ENCODE measurements at regions not wholly inside any gene's neighbourhood (a gene's known extent, or its start where the extent isn't known, plus 50 kb on each side); places are given as distances from the start of the nearest gene placed in this dataset.
A peak's percentile ranks its signal among the peaks of the same experiment; 100 is the strongest.
"Not testable (repeated sequence)": the region's sequence is repeated elsewhere in the genome, so short reads cannot be mapped to it uniquely, and the experiment has no call there.

DNA sequence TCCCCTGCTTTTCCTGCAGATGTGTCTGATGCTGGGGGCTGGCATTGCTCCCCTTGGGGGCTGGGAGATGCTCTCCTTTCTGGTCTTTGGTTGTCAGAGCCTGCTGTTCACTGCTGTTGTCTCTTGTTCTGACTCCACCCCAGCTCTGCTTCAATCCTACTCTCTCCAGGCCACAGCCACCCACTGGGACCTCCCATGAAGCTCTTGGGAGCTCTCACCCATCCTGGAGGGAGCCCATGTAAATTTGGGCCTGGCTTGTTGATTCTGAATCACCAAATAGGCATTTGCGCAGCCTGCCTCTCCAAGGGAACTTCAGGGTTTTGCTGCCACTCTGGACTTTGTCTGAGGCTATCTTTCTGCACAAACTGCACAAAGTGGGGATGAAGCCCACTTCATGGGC is 232.9 kb upstream of the PLGLB1 start:
- DNase-seq (ENCODE audit: extremely low spot score in 2 of 2); H3K4me3 ChIP-seq; H3K27ac ChIP-seq; H3K36me3 ChIP-seq; intact Hi-C loops (cut with DNase I); H3K4me1 ChIP-seq; H3K27me3 ChIP-seq; H3K9me3 ChIP-seq: not testable (repeated sequence)

DNA sequence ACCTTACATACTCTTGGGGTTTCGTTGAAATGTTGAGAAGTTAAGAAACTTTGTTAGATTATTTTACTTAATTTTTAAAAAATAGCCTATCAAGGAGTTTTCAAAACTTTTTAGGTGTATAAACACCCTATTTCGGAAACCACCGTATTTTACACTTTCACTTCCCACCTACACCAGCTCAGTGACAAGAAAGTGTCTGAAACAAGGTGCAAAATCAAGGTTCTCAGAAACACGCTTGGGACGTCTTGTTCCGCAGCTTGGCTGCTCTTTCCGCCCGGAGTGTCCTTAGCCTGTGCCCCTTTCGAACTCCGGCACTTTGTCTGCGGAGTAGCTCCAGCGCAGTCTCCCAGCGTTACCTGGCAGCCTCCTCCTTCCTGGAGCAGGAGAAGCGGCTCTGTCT is 233.8 kb upstream of the PLGLB1 start:
- H3K27ac ChIP-seq; H3K9me3 ChIP-seq; H3K36me3 ChIP-seq; H3K4me3 ChIP-seq; H3K4me1 ChIP-seq; intact Hi-C loops (cut with DNase I); DNase-seq (ENCODE audit: extremely low spot score in 2 of 2); H3K27me3 ChIP-seq: not testable (repeated sequence)

DNA sequence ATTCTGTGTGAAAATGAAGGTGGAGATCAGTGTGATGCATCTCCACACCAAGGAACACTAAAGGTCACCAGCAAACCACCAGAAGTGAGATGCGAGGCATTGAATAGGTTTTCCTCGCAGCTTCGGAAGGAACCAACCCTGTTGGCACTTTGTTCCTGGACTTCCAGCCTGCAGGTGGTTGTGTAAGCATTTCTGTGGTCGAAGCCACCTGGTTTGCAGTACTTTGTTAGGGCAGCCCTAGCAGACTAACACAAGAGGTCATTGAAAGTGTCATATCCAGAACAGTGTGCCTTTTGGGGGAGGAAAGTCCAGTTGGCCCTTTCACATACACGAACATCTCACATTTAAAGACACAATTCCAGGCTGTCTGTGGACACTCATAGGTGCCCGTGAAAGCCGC is 237.2 kb upstream of the PLGLB1 start:
- H3K36me3 ChIP-seq; H3K9me3 ChIP-seq; H3K4me1 ChIP-seq; intact Hi-C loops (cut with DNase I); H3K27me3 ChIP-seq; DNase-seq (ENCODE audit: extremely low spot score in 2 of 2); H3K27ac ChIP-seq; H3K4me3 ChIP-seq: not testable (repeated sequence)

DNA sequence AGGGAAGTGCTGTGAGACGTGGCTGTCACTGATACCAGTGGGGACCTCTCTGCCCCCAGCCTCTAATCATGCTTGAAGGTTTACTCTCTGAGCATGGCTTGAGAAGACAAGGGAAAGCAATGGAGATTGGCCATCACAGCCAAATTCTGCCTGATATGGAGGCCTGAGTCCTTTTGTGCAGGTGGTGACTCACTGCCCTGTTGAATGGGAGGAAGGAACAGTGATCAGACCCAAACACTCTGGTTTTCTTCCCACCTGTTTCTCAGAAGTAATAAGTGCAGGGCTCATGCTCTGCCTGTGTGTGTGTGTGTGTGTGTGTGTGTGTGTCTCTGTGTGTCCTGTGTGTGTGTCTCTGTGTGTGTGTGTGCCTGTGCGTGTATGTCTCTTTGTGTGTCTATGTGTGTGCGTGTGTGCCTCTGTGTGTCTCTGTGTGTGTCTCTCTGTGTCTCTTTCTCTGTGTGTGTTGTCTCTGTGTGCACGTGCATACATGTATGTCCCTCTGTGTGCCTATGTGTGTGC is 240.6 kb upstream of the PLGLB1 start:
- H3K27ac ChIP-seq; H3K27me3 ChIP-seq; H3K4me3 ChIP-seq; DNase-seq (ENCODE audit: extremely low spot score in 2 of 2); intact Hi-C loops (cut with DNase I); H3K4me1 ChIP-seq; H3K9me3 ChIP-seq; H3K36me3 ChIP-seq: not testable (repeated sequence)

DNA sequence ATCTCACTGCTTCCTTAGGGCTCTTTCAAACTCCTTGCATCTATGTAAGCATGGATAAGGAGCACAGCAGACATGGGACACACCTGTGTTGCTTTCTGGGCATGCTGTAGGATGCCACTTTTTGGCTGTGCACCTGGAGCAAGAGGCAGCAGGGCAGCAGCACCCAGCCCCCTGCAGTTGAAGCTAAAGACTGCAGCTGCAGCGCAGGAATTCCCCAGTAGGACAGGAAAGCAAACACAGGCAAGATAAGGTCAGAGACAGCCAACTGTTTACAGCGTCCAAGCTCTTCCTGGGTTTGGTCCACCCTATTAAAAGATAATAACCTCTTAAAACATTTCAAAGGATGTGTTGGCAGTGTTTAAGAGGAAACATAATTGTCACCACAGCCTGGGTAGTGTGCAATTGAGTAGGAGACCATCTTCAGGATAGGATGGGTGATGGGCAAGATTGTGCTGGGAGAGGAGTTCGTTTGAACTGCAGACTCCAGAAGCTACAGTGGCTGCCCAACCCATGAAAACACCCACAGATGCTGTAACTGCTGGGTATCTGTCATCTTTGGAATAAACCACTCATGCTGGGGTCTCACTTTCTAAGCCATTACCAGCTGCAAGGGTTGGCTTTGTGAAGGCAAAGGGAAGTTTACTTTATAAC is 242.3 kb upstream of the PLGLB1 start:
- H3K4me3 ChIP-seq; H3K9me3 ChIP-seq; H3K27ac ChIP-seq; DNase-seq (ENCODE audit: extremely low spot score in 2 of 2); H3K4me1 ChIP-seq; H3K27me3 ChIP-seq; H3K36me3 ChIP-seq; intact Hi-C loops (cut with DNase I): not testable (repeated sequence)

DNA sequence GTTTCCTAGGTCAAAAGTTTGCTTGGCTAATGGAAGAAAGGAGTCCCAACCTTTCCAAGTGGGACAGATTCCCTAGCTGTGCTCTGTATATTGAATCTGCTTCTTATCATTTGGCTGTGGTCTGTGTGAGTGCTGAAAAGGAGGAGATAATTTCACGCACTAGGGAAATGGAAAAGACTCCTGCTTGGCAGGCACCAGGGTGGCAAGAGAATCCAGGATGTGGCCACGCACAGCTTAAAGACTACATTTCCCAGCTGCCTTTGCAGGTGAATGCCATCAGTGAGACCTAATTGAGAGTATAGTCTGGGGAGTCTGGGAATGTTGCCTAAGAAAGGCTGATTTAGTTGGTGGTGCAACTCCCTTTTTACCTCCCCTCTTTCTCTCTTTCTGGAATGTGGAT is 253.5 kb upstream of the PLGLB1 start:
- H3K4me3 ChIP-seq; H3K27me3 ChIP-seq; intact Hi-C loops (cut with DNase I); DNase-seq (ENCODE audit: extremely low spot score in 2 of 2); H3K4me1 ChIP-seq; H3K9me3 ChIP-seq; H3K27ac ChIP-seq; H3K36me3 ChIP-seq: not testable (repeated sequence)

DNA sequence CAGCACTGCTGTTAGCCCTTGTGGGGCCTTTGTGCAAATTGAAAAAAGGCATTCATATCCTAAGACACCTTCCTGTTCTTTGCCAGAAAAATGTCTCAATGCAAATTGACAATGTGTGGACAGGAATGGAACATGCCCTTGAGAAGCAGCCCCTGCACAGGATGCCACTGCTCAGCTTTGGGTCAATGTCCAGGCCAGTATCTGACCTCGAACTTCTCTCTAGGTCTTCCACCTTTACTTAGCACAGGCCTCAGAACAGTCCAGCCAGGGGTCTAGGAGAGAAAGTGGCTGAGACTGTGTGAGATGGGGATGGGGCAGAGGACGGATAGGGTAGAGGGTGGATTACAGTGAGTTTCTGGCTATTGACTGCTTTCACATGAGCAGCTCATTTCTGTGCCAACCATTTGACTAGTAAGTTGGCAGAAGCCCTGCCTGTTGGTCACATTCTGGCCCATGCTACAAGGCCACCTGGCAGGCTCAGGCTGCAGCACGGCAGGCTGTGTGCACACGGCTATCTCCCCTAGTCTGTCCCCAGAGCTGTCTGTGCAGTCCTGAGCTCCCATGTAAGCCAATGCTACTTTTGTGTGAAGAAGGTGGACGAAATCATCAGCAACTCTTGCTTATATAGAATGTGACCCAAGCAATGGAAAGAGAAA is 254.5 kb upstream of the PLGLB1 start:
- H3K36me3 ChIP-seq; H3K9me3 ChIP-seq; H3K4me1 ChIP-seq; H3K4me3 ChIP-seq; intact Hi-C loops (cut with DNase I); H3K27ac ChIP-seq; H3K27me3 ChIP-seq: not testable (repeated sequence)
- DNase-seq (ENCODE audit: extremely low spot score in 2 of 2) = peak in 1 of 2 donors; percentile 67

DNA sequence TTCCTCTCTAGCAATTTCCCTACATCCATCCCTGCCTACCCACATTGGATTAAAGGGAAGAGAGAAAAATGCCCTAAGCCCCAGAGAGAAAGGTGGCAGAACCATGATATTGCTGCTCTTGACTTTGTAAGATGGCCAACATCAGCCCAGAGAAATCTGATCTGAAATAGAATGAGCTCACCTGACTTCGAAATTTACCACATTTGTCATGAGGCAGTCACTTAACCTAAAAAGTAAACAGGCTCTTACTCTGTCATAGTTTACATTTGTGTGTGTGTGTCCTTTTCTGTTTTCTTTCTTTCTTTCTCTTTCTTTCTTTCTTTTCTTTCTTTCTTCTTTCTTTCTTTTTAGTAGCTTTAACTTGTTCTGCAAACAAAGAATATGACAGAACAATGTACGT is 255.0 kb upstream of the PLGLB1 start:
- H3K4me3 ChIP-seq; DNase-seq (ENCODE audit: extremely low spot score in 2 of 2); H3K36me3 ChIP-seq; H3K27me3 ChIP-seq; H3K27ac ChIP-seq; H3K9me3 ChIP-seq; H3K4me1 ChIP-seq; intact Hi-C loops (cut with DNase I): not testable (repeated sequence)

DNA sequence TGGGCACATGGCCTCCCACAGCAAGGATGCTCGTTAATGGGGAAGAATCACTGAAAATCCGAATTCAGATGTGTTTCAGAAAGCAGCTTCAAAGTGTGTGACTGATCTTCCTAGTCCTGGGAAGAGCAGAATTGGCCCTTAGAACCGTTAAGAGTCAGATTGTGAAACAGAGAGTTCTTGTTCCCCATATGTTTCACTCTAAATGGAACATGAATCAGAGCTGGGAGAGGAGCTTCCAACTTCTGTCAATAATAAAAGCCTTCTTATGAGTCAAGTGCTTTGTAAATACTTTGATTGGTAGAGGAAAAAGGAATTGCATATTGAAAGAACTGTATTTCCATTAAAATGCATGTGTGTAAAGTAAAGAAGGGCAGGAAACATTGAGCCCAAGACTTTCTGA is 256.1 kb upstream of the PLGLB1 start:
- H3K4me3 ChIP-seq; H3K9me3 ChIP-seq; H3K27ac ChIP-seq; intact Hi-C loops (cut with DNase I); H3K27me3 ChIP-seq; H3K4me1 ChIP-seq; DNase-seq (ENCODE audit: extremely low spot score in 2 of 2); H3K36me3 ChIP-seq: not testable (repeated sequence)

DNA sequence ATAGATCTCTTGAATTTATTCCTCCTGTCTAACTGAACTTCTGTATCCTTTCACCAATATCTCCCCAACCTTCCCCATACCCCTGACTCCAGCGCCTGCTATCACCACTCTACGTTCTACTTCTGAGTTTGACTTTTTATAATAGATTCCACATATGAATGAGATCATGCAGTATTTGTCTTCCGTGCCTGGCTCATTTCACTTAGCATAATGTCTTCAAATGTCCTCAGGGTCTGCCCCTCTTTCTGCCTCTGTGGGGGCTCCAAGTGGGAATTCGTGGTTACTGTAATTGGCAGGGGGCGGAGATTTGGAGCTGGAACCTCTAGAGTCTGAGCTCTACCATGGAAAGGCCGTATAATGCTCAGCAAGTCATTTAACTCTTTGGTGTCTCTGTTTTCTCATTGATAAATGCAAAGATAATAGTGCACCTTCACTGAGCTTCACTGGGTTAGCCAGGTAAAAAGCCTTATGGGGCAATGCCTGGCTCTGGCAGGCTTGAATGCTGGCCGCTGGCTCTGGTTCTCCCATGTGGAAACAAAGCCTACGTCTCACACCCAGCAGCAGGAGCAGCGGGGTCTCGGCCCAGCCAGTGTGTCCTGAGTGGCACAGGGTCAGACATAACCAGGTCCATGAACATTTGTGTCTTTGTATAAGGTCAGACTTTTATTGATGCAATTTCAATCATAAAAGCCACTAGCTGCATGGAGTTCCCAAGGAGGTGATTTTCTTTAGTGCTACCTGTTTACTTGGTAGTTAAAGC is 259.1 kb upstream of the PLGLB1 start:
- H3K4me1 ChIP-seq; intact Hi-C loops (cut with DNase I); H3K27me3 ChIP-seq; H3K36me3 ChIP-seq; DNase-seq (ENCODE audit: extremely low spot score in 2 of 2); H3K27ac ChIP-seq; H3K4me3 ChIP-seq; H3K9me3 ChIP-seq: not testable (repeated sequence)

DNA sequence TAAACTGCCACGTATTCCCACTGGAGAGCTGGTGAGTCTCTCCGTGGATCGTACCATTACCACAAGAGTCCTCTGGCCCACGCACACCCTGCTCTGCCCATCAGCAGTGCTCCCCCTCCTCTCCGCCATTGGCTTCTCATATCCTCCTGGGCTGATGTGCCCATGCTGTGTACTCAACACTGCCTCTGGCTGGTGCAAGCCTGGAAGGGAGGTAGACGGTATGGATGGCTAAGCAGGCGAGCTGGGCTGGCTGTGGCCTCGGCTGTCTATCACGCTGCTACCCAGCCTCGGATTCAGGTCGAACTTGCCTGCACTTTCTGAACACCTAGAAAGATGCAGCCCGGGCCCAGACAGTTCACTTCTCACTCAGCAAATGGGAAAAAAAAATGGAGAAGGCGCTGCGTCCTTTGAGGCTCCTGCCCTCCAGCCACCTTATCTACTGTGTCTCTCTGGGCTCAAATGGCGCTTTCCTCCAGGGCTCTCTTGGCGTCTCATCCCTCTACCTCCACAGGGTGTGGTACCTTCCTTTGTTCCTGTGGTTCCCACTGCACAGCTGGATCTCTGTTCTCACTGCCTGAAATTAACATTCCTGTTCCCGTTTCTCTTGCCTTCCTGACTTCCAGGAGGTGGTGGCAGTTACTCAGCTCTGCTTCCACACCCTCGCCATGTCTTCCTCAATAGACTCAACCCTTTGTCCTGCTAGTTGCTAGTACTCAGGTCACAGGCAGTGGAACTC is 262.3 kb upstream of the PLGLB1 start:
- H3K27me3 ChIP-seq; intact Hi-C loops (cut with DNase I); H3K27ac ChIP-seq; H3K36me3 ChIP-seq; DNase-seq (ENCODE audit: extremely low spot score in 2 of 2); H3K9me3 ChIP-seq; H3K4me1 ChIP-seq; H3K4me3 ChIP-seq: not testable (repeated sequence)

DNA sequence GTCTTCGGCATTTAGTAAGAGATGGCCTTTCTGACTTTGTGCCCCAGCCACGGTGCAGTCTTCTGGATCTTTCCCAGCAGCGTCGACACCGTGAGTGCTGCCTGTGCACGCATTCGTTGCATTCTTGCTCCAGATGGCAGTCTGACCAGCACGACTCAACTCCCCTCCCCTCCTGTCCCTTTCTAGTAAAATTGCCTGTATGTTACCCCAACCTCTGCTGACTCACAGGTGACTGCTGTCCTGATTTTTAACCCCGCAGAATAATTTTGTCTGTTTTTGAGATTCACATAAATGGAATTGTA is 262.8 kb upstream of the PLGLB1 start:
- H3K27me3 ChIP-seq; intact Hi-C loops (cut with DNase I); H3K4me1 ChIP-seq; H3K9me3 ChIP-seq; H3K36me3 ChIP-seq; H3K27ac ChIP-seq; DNase-seq (ENCODE audit: extremely low spot score in 2 of 2); H3K4me3 ChIP-seq: not testable (repeated sequence)

DNA sequence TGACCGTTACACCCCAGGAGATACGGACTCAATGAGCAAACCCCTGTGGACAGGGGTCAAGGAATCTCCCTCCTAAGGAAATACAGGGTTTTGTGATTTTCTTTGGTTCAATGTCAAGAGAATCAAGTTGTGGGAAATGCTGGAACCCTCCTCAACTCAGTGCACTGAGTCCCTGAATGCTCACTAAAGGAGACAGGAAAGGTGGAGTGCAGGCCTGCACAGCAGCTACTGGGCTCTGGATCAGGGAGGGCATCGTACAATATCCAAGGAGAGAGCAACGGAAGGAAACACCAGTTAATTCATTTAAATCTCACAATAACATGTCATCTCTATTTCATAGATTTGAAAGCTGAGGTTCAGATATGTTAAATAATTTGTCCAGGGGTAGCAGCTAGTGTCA is 263.5 kb upstream of the PLGLB1 start:
- H3K9me3 ChIP-seq; H3K27ac ChIP-seq; DNase-seq (ENCODE audit: extremely low spot score in 2 of 2); H3K4me3 ChIP-seq; H3K4me1 ChIP-seq; intact Hi-C loops (cut with DNase I); H3K36me3 ChIP-seq; H3K27me3 ChIP-seq: not testable (repeated sequence)
